Natural killer cell (primary cell): ENCODE measurements at regions not wholly inside any gene's neighbourhood (a gene's known extent, or its start where the extent isn't known, plus 50 kb on each side); places are given as distances from the start of the nearest gene placed in this dataset.

Experiments
- ATAC-seq, 3 donors: fragments of 150-1000 bp in 2 of 3; fragments of 200-7000 bp in 1 of 3; cut with Tn5 transposase; 1 replicate in 1 of 3; 2 replicates in 2 of 3; pipeline ENCODE4 v1.10.0; 2021; ENCODE audit warnings: mild to moderate bottlenecking in 2 of 3, moderate library complexity in 2 of 3
- DNase-seq, 2 donors: peaks; one replicate each; pipeline versions ENCODE4 v3.0.0 to v3.0.0-alpha.2; 2013 to 2021; ENCODE audit warnings: mixed read lengths in 1 of 2
- H3K27ac ChIP-seq: one replicate; pipeline ENCODE4 v1.5.1; 2013; ENCODE audit warnings: mild to moderate bottlenecking, low read length
- H3K27me3 ChIP-seq: one replicate; pipeline ENCODE4 v1.6.1; 2013; ENCODE audit warnings: low read length; ENCODE audit not compliant: control insufficient read depth, insufficient read depth
- H3K36me3 ChIP-seq: one replicate; pipeline ENCODE4 v1.6.1; 2013; ENCODE audit warnings: low read length; ENCODE audit not compliant: control insufficient read depth, insufficient read depth
- H3K4me1 ChIP-seq: one replicate; pipeline ENCODE4 v1.6.1; 2013; ENCODE audit warnings: low read length; ENCODE audit not compliant: control insufficient read depth, insufficient read depth
- H3K4me3 ChIP-seq: one replicate; pipeline ENCODE4 v1.5.1; 2013; ENCODE audit warnings: low read length
- H3K9me3 ChIP-seq: one replicate; pipeline ENCODE4 v1.6.1; 2013; ENCODE audit warnings: low read length; ENCODE audit not compliant: control insufficient read depth, insufficient read depth
- H3K27ac Mint-ChIP-seq, 2 donors: one replicate each; pipeline ENCODE4 v1.8.0; 2022; ENCODE audit warnings: mild to moderate bottlenecking in 2 of 2, mixed read lengths in 2 of 2, moderate library complexity in 1 of 2
- H3K27me3 Mint-ChIP-seq, 2 donors: one replicate each; pipeline ENCODE4 v1.8.0; 2022; ENCODE audit warnings: low read depth in 2 of 2, mixed read lengths in 2 of 2
- H3K36me3 Mint-ChIP-seq: one replicate; pipeline ENCODE4 v1.8.0; 2022; ENCODE audit warnings: mixed read lengths
- H3K4me1 Mint-ChIP-seq, 2 donors: one replicate each; pipeline ENCODE4 v1.8.0; 2022; ENCODE audit warnings: mixed read lengths in 2 of 2
- H3K4me3 Mint-ChIP-seq: one replicate; pipeline ENCODE4 v1.8.0; 2022; ENCODE audit warnings: mild to moderate bottlenecking, moderate library complexity, mixed read lengths
- H3K9me3 Mint-ChIP-seq, 2 donors: one replicate each; pipeline ENCODE4 v1.8.0; 2022; ENCODE audit warnings: mixed read lengths in 2 of 2
- CTCF ChIP-seq: fragments of 200-600 bp; IDR thresholded peaks from one replicate; pipeline ENCODE4 v1.8.0; 2022; ENCODE audit warnings: antibody characterized with exemption
- WGBS: methylation state at CpG from one replicate; pipeline ENCODE4 v1.1.7; 2013; ENCODE audit warnings: missing lambda C conversion rate; ENCODE audit not compliant: insufficient coverage; 5-methylcytosine and 5-hydroxymethylcytosine counted together
- intact Hi-C: fragments of 100-400 bp; cut with micrococcal nuclease; formaldehyde crosslinking; loops from one replicate; pipeline ENCODE4 v1.14.2; 2022

GRCh38 chr10:61606959-61607907 is 55.5 kb upstream of the CABCOCO1 start:
- intact Hi-C loops, result no loop called here
- Mint-ChIP-seq H3K27me3 (peaks cover 5 to 9% of the 10 kb centered on the region in 2 donors), H3K27ac (no peak overlapping the region), H3K4me3 (no peak overlapping the region), H3K36me3 (no peaks in the 10 kb centered on the region), H3K9me3 (no peaks in the 10 kb centered on the region), H3K4me1 (no peaks in the 10 kb centered on the region)
- no peaks in the 10 kb centered on the region for H3K27me3 ChIP-seq
- no peaks in the 10 kb centered on the region for H3K9me3 ChIP-seq
- TF ChIP-seq CTCF, result no peak
- H3K4me1 ChIP-seq, result no peaks in the 10 kb centered on the region
- WGBS, result 88% methylated on average over 1 of the region's 5 CpGs
- no peak overlapping the region for H3K4me3 ChIP-seq
- ATAC-seq (no peak), DNase-seq (no peak)
- H3K27ac ChIP-seq, result no peak overlapping the region
- no peaks in the 10 kb centered on the region for H3K36me3 ChIP-seq

- Mint-ChIP-seq H3K27me3 (peaks cover 5 to 9% of the 10 kb centered on the region in 2 donors), H3K4me1 (no peaks in the 10 kb centered on the region), H3K9me3 (no peaks in the 10 kb centered on the region), H3K27ac (no peak overlapping the region), H3K4me3 (no peak overlapping the region), H3K36me3 (no peaks in the 10 kb centered on the region)
- H3K9me3 ChIP-seq, result no peaks in the 10 kb centered on the region
- no peaks in the 10 kb centered on the region for H3K36me3 ChIP-seq
- TF ChIP-seq CTCF, result no peak
- ATAC-seq (no peak), DNase-seq (no peak)
- no peaks in the 10 kb centered on the region for H3K27me3 ChIP-seq
- intact Hi-C loops, result no loop called here
- H3K4me3 ChIP-seq, result no peak overlapping the region
- H3K27ac ChIP-seq, result no peak overlapping the region
- H3K4me1 ChIP-seq, result no peaks in the 10 kb centered on the region
- WGBS, result 67% methylated on average over 1 of the region's 1 CpG
These were observed 57.5 kb upstream of the CABCOCO1 start for GRCh38 chr10:61605221-61605620.

GRCh38 chr10:61600399-61600798 is 62.3 kb upstream of the CABCOCO1 start:
- H3K36me3 Mint-ChIP-seq, result no peaks in the 10 kb centered on the region
- Histone ChIP-seq H3K4me1 (no peaks in the 10 kb centered on the region), H3K9me3 (no peaks in the 10 kb centered on the region), H3K36me3 (no peaks in the 10 kb centered on the region), H3K4me3 (no peak overlapping the region), H3K27me3 (no peaks in the 10 kb centered on the region), H3K27ac (no peak overlapping the region)
- no CpG with 5 or more reads among the region's 1 CpG for WGBS
- no peak overlapping the region for H3K27ac Mint-ChIP-seq
- H3K4me3 Mint-ChIP-seq, result no peak overlapping the region
- peaks cover 0 to 9% of the 10 kb centered on the region in 2 donors for H3K27me3 Mint-ChIP-seq
- ATAC-seq (no peak), DNase-seq (no peak)
- H3K9me3 Mint-ChIP-seq, result no peaks in the 10 kb centered on the region
- H3K4me1 Mint-ChIP-seq, result no peaks in the 10 kb centered on the region
- intact Hi-C loops, result no loop called here
- TF ChIP-seq CTCF, result no peak
